OCI-LY3 (cell line): ENCODE measurements at regions not wholly inside any gene's neighbourhood (a gene's known extent, or its start where the extent isn't known, plus 50 kb on each side); places are given as distances from the start of the nearest gene placed in this dataset.

ENCODE experiments used
- H2AFZ ChIP-seq: fragments of 200-600, 300-600 bp; shearing (Covaris generic); 2 replicates; pipeline ENCODE4 v1.6.0; 2014; ENCODE audit warnings: antibody characterized with exemption, low read depth, low read length
- H3K27ac ChIP-seq: fragments of 200-600, 300-600 bp; sonication (generic); 2 replicates; pipeline ENCODE4 v1.5.1; 2014; ENCODE audit warnings: mild to moderate bottlenecking, low read length, moderate library complexity, mixed read lengths
- H3K27me3 ChIP-seq: fragments of 200-600, 300-600 bp; sonication (generic); 2 replicates; pipeline ENCODE4 v1.6.1; 2014; ENCODE audit warnings: low read depth, low read length, mixed read lengths
- H3K36me3 ChIP-seq: fragments of 200-600, 300-600 bp; sonication (generic); replicated peaks from 2 replicates; pipeline ENCODE3; 2014; ENCODE audit warnings: low read depth, low read length, mixed read lengths
- H3K4me1 ChIP-seq: fragments of 300-600, 200-600 bp; sonication (generic); 2 replicates; pipeline ENCODE4 v1.6.1; 2014; ENCODE audit warnings: low read length, mixed read lengths
- H3K4me2 ChIP-seq: fragments of 200-600, 300-600 bp; sonication (generic); 2 replicates; pipeline ENCODE4 v1.6.1; 2014; ENCODE audit warnings: low read length, mixed read lengths
- H3K4me3 ChIP-seq: fragments of 300-600, 200-600 bp; sonication (generic); 2 replicates; pipeline ENCODE4 v1.5.1; 2014; ENCODE audit warnings: antibody characterized with exemption, mild to moderate bottlenecking, low read length, moderate library complexity
- H3K79me2 ChIP-seq: fragments of 300-600, 200-600 bp; shearing (Covaris generic); 2 replicates; pipeline ENCODE4 v1.6.1; 2014; ENCODE audit warnings: mild to moderate bottlenecking, low read length, mixed read lengths
- H3K9ac ChIP-seq: fragments of 300-600, 200-600 bp; shearing (Covaris generic); 2 replicates; pipeline ENCODE4 v1.6.0; 2014; ENCODE audit warnings: mild to moderate bottlenecking, low read length, moderate library complexity
- H3K9me3 ChIP-seq: fragments of 200-600, 300-600 bp; shearing (Covaris generic); 2 replicates; pipeline ENCODE4 v1.6.1; 2014; ENCODE audit warnings: low read length, mixed read lengths; ENCODE audit not compliant: insufficient read depth
- H4K20me1 ChIP-seq: fragments of 200-600, 300-600 bp; sonication (generic); 2 replicates; pipeline ENCODE4 v1.6.1; 2016; ENCODE audit warnings: low read length, mixed read lengths; ENCODE audit not compliant: insufficient read depth
- CTCF ChIP-seq: fragments of 200-600, 300-600 bp; sonication (generic); IDR thresholded peaks from 2 replicates; pipeline ENCODE4 v1.5.1; 2014; ENCODE audit warnings: antibody characterized with exemption, low read length, low read depth
- EZH2phosphoT487 ChIP-seq: fragments of 200-600 bp; shearing (Covaris generic); IDR thresholded peaks from 2 replicates; pipeline ENCODE4 v1.6.1; 2018; ENCODE audit warnings: antibody characterized with exemption, mixed run types, low read depth

GRCh38 chr1:38193040-38193439 lies 146.4 kb upstream of the POU3F1 start:
- H3K9me3 ChIP-seq: no peaks in the 10 kb centered on the region
- no peak overlapping the region for H3K4me2 ChIP-seq
- H3K27ac ChIP-seq: no peak overlapping the region
- no peak overlapping the region for H3K9ac ChIP-seq
- no peaks in the 10 kb centered on the region for H4K20me1 ChIP-seq
- H2AFZ ChIP-seq: no peak overlapping the region
- 0 out of 2 replicates have a peak, but pooled peaks cover 3% of the 10 kb centered on the region for H3K4me1 ChIP-seq
- no peaks in the 10 kb centered on the region for H3K27me3 ChIP-seq
- no peak for TF ChIP-seq CTCF
- TF ChIP-seq EZH2phosphoT487: no peak
- H3K4me3 ChIP-seq: no peak overlapping the region
- H3K79me2 ChIP-seq: no peaks in the 10 kb centered on the region
- no peaks in the 10 kb centered on the region for H3K36me3 ChIP-seq

GRCh38 chr1:38191461-38191860 lies 144.9 kb upstream of the POU3F1 start:
- Histone ChIP-seq H2AFZ (no peak overlapping the region), H3K27me3 (no peaks in the 10 kb centered on the region)

GRCh38 chr1:38190983-38191382 lies 144.4 kb upstream of the POU3F1 start:
- H3K27me3 ChIP-seq: no peaks in the 10 kb centered on the region
- no peaks in the 10 kb centered on the region for H3K9me3 ChIP-seq
- no peaks in the 10 kb centered on the region for H3K36me3 ChIP-seq
- H3K9ac ChIP-seq: no peak overlapping the region
- H2AFZ ChIP-seq: no peak overlapping the region
- H3K27ac ChIP-seq: no peak overlapping the region
- H3K79me2 ChIP-seq: no peaks in the 10 kb centered on the region
- TF ChIP-seq EZH2phosphoT487: no peak
- TF ChIP-seq CTCF: no peak
- peaks cover 14% of the 10 kb centered on the region for H3K4me1 ChIP-seq
- no peaks in the 10 kb centered on the region for H4K20me1 ChIP-seq
- H3K4me2 ChIP-seq: no peak overlapping the region
- no peak overlapping the region for H3K4me3 ChIP-seq

More at GRCh38 chr1:38191461-38191860, 144.9 kb upstream of the POU3F1 start:
- H3K4me3 ChIP-seq: no peak overlapping the region
- no peaks in the 10 kb centered on the region for H3K79me2 ChIP-seq
- H3K4me2 ChIP-seq: no peak overlapping the region
- no peaks in the 10 kb centered on the region for H3K9me3 ChIP-seq
- peaks cover 10% of the 10 kb centered on the region for H3K4me1 ChIP-seq
- no peaks in the 10 kb centered on the region for H3K36me3 ChIP-seq
- no peaks in the 10 kb centered on the region for H4K20me1 ChIP-seq
- H3K27ac ChIP-seq: no peak overlapping the region
- no peak for TF ChIP-seq EZH2phosphoT487
- no peak for TF ChIP-seq CTCF
- H3K9ac ChIP-seq: no peak overlapping the region

- H3K27me3 ChIP-seq: no peaks in the 10 kb centered on the region
- H3K4me3 ChIP-seq: no peak overlapping the region
- TF ChIP-seq CTCF (no peak), EZH2phosphoT487 (no peak)
- no peaks in the 10 kb centered on the region for H4K20me1 ChIP-seq
- no peaks in the 10 kb centered on the region for H3K36me3 ChIP-seq
- H3K4me2 ChIP-seq: no peak overlapping the region
- no peak overlapping the region for H3K9ac ChIP-seq
- peaks cover 14% of the 10 kb centered on the region for H3K4me1 ChIP-seq
- H2AFZ ChIP-seq: no peak overlapping the region
- no peak overlapping the region for H3K27ac ChIP-seq
- H3K9me3 ChIP-seq: no peaks in the 10 kb centered on the region
- no peaks in the 10 kb centered on the region for H3K79me2 ChIP-seq
Observed at GRCh38 chr1:38187552-38187951, 141.0 kb upstream of the POU3F1 start.
